SJCRH30 (cell line): ENCODE measurements at regions not wholly inside any gene's neighbourhood (a gene's known extent, or its start where the extent isn't known, plus 50 kb on each side); places are given as distances from the start of the nearest gene placed in this dataset.
A peak's percentile ranks its signal among the peaks of the same experiment; 100 is the strongest.
"Not testable (repeated sequence)": the region's sequence is repeated elsewhere in the genome, so short reads cannot be mapped to it uniquely, and the experiment has no call there.

Experiments
- DNase-seq, 2 experiments: peaks; one replicate each; pipeline ENCODE4 v3.0.0-alpha.2; 2015 to 2020
- H3K27ac ChIP-seq: fragments of 250-450 bp; sonication (Bioruptor Pico); 2 replicates; pipeline ENCODE4 v1.5.1; 2020; ENCODE audit warnings: mild to moderate bottlenecking, moderate library complexity
- H3K27me3 ChIP-seq: fragments of 250-450 bp; sonication (Bioruptor Pico); 2 replicates; pipeline ENCODE4 v1.5.1; 2020; ENCODE audit warnings: mild to moderate bottlenecking, moderate library complexity
- H3K36me3 ChIP-seq: fragments of 250-450 bp; sonication (Bioruptor Pico); 2 replicates; pipeline ENCODE4 v1.5.1; 2020; ENCODE audit warnings: mild to moderate bottlenecking, moderate library complexity
- H3K4me1 ChIP-seq: fragments of 250-450 bp; sonication (Bioruptor Pico); 2 replicates; pipeline ENCODE4 v1.5.1; 2020; ENCODE audit warnings: mild to moderate bottlenecking, moderate library complexity
- H3K4me3 ChIP-seq: fragments of 250-450 bp; sonication (Bioruptor Pico); 2 replicates; pipeline ENCODE4 v1.5.1; 2020; ENCODE audit warnings: mild to moderate bottlenecking, moderate library complexity
- H3K9me3 ChIP-seq: fragments of 250-450 bp; sonication (Bioruptor Pico); replicated peaks from 2 replicates; pipeline ENCODE4 v1.5.1; 2020; ENCODE audit warnings: mild to moderate bottlenecking, moderate library complexity

DNA sequence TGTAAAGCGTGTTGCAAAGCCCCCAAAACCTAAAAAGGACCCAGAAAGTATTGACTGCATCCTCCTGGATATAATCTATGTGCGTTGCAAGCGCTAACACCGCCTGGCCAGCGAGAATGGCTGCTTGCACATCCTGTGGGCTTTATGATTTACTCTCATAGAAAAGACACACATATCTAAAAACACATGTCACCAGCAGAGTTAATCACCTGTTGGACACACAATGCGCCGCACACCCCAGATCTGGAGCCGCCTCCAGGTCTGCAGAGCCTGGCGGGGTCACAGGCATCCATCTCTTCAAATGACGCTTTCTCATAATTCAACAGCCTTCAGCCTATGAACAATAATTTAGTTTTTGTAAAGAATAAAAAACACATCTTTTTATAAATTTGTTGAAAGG is 186.5 kb downstream of the RTP5 start:
- no peak for DNase-seq
- H3K27me3 ChIP-seq, result peaks cover 11% of the 10 kb centered on the region
- no peaks in the 10 kb centered on the region for H3K4me1 ChIP-seq
- H3K9me3 ChIP-seq, result no peaks in the 10 kb centered on the region
- H3K4me3 ChIP-seq, result no peak overlapping the region
- H3K27ac ChIP-seq, result no peak overlapping the region
- no peaks in the 10 kb centered on the region for H3K36me3 ChIP-seq

DNA sequence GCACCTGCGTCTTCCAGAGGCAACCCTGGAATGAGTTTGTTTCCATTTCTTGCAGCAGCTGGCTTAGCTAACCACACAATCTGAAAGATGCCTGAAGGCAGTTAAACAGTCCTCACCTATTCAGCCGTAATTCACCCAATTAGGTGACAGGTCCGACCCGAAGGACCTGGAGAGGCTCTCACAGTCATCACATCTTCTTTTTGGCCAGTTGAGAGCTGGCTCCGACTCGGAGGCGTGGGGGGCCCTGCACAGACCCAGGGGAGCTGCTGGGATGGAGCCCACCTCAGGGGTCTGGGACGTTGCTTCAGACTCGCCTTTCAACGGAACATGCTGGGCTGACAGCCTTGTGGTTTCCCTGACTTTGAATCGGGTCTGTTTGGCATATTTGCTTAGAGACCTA is 187.3 kb downstream of the RTP5 start:
- H3K27me3 ChIP-seq, result peaks cover 11% of the 10 kb centered on the region

DNA sequence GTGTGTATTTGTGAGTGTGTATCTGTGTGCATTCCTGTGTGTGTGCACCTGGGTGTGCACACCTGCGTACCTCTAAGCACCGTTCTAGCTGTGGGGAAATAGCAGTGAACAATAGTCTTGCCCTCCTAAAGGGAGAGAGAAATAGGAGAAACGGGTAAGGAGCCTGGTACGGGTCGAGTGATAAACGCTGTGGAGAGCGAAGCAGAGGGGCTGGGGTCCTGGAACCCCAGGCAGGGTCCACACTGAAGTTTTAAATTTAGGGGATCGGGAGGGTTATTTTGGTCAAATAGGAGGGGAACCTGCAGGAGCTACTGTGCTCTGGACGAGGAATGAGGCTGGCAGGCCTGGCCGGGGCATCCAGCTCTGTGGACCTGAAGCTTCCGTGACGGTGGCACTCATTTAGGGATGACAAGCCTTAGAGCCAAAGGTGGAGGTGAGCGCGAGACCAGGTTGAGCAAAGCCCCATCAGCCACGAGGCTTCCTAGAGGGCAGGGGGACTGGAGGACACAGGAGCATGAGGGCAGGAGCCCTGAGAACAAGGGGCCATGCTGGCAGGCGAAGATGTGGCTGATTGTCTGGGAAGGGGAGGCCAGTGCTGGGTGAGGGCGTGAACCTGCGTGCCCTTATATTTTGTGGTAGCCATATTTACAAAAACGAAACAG is 188.0 kb downstream of the RTP5 start:
- Histone ChIP-seq H3K4me3 (no peak overlapping the region), H3K27ac (no peak overlapping the region), H3K4me1 (no peaks in the 10 kb centered on the region), H3K27me3 (peaks cover 11% of the 10 kb centered on the region), H3K9me3 (no peaks in the 10 kb centered on the region), H3K36me3 (no peaks in the 10 kb centered on the region)
- DNase-seq, result no peak

More for the DNA sequence above, 187.3 kb downstream of the RTP5 start:
- H3K4me1 ChIP-seq, result no peaks in the 10 kb centered on the region
- H3K4me3 ChIP-seq, result no peak overlapping the region
- no peak for DNase-seq
- no peaks in the 10 kb centered on the region for H3K9me3 ChIP-seq
- H3K27ac ChIP-seq, result no peak overlapping the region
- H3K36me3 ChIP-seq, result no peaks in the 10 kb centered on the region

DNA sequence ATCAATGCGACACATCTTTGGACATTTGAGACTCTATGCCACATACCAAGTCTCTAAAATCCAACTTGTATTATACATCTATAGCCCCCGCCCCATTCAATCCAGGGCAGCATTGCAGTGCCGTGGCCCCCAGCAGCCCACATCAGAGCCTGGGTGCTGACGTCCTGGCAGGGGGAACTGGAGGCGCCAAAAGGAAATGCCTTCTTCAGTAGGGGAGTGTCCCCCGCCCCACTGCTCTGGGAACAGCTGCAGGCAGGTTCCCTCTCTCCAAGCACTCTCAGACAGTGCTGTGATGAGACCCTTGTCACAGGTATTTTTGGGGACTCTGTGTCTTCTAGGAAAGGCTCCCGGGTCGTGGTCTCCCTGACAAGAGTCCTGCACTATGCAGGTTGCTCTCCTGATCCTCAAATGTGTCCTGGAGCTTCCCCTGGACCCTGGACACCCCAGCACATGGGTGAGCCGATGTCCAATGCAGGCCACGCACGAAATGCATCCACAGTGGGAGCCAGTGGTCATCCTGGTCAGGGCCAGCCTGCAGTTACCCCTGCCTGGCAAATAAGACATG is 188.7 kb downstream of the RTP5 start:
- H3K27me3 ChIP-seq, result peaks cover 11% of the 10 kb centered on the region
- no peak overlapping the region for H3K4me3 ChIP-seq
- no peak for DNase-seq
- H3K4me1 ChIP-seq, result no peaks in the 10 kb centered on the region
- H3K9me3 ChIP-seq, result no peaks in the 10 kb centered on the region
- no peaks in the 10 kb centered on the region for H3K36me3 ChIP-seq
- H3K27ac ChIP-seq, result no peak overlapping the region

DNA sequence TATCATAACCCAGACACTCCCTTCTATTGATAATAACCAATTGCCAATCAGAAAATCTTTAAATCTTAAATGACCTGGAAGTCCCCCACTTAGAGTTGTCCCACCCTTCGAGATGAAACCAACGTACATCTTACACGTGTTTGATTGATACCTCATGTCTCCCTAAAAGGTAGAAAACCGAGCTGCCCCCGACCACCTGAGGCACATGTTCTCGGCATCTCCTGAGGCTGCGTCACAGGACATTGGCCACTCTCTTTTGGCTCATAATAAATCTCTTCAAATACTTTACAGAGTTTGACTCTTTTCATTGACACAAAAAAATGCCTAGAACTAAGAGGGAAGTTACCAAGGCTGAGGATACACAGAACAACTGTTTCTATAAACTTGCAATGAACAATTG is 190.0 kb downstream of the RTP5 start:
- DNase-seq, result no peak
- peaks cover 11% of the 10 kb centered on the region for H3K27me3 ChIP-seq

DNA sequence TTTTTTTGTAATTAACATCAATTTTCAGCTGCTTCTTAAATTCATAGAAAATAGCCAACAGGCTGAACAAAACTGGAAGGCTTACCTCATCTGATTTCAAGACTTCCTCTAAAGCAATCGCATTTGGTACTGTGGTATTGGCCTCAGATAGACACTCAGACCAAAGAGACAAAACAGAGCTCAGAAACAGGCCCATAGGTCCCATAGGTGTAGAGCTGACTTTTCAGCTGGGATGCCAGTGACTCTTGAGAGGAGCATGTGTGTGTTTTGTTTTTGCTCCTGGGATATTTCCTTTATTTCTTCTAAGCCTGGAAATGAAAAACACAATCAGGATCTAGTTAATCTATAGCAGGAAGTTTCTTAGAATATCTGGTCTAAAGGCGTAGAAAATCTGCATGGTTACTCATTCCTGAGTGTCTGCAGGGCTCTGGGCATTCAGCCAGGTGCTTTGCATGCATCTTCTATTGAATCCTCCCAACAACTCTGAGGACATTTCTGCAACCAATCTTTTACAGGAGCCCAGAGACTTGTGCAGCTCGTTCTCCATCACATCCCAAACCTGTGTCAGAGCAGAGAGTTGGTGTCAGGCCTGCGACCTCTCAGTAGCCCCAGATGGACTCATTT is 190.8 kb downstream of the RTP5 start:
- Histone ChIP-seq H3K4me1 (no peaks in the 10 kb centered on the region), H3K9me3 (no peaks in the 10 kb centered on the region), H3K36me3 (no peaks in the 10 kb centered on the region), H3K27me3 (peaks cover 11% of the 10 kb centered on the region), H3K4me3 (no peak overlapping the region), H3K27ac (no peak overlapping the region)
- DNase-seq, result no peak

More for the DNA sequence above, 190.0 kb downstream of the RTP5 start:
- Histone ChIP-seq H3K27ac (no peak overlapping the region), H3K9me3 (no peaks in the 10 kb centered on the region), H3K4me3 (no peak overlapping the region), H3K36me3 (no peaks in the 10 kb centered on the region), H3K4me1 (no peaks in the 10 kb centered on the region)

DNA sequence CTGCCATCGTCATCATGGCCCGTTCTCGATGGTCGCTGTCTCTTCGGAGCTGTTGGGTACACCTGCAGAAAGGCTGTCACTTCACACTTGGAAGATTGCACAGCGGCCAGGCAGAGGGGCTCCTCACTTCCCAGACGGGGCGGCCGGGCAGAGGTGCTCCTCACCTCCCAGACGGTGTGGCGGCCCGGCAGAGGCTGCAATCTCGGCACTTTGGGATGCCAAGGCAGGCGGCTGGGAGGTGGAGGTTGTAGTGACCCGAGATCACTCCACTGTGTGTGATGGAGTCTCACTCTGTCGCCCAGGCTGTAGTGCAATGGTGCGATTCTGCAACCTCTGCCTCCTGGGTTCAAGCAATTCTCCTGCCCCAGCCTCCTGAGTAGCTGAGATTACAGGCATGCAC is 192.4 kb downstream of the RTP5 start:
- not testable (repeated sequence) for H3K4me3 ChIP-seq, H3K27ac ChIP-seq, H3K36me3 ChIP-seq, H3K4me1 ChIP-seq, H3K27me3 ChIP-seq, H3K9me3 ChIP-seq, DNase-seq

DNA sequence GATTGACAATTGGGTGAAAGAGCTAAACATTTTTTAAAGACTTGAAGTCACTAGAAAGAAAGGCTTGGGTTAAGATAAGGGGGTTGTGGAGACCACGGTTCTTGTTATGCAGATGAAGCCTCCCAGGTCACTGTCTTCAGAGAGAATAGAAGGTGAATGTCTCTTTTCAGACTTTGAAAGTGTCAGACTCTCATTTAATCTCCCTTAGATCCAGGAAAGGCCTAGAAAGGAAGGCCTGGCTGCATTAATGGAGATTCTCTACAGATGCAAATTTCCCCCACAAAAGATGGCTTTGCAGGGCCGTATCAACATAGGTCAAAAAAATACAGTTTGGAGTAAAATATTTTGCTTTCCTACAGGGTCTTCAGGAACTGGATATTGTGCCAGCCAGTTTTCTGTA is 193.9 kb downstream of the RTP5 start:
- no peak overlapping the region for H3K4me3 ChIP-seq

DNA sequence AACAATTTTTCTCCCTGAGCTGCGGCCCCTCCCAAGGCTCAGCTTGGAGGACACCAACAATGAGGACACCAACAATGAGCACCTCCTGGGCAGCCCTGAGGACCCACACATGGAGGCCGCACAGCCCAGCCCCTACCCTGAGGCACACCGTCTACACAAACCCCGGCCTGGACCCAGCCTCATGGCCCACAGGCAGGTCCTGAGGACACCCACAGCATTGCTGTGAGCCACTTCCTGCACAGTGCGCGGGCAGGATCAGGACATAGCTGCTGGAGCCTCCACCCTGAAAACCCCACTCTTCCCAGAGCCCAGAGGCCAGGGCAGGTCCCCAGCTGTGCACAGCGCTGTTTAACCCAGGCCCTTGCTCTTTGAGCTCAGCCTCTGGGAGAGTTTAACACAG is 194.3 kb downstream of the RTP5 start:
- Histone ChIP-seq H3K4me3 (no peak overlapping the region), H3K27ac (no peak overlapping the region)

More for the DNA sequence above, 193.9 kb downstream of the RTP5 start:
- Histone ChIP-seq H3K4me1 (no peaks in the 10 kb centered on the region), H3K9me3 (no peaks in the 10 kb centered on the region), H3K27me3 (no peaks in the 10 kb centered on the region), H3K27ac (no peak overlapping the region), H3K36me3 (no peaks in the 10 kb centered on the region)
- DNase-seq, result no peak

DNA sequence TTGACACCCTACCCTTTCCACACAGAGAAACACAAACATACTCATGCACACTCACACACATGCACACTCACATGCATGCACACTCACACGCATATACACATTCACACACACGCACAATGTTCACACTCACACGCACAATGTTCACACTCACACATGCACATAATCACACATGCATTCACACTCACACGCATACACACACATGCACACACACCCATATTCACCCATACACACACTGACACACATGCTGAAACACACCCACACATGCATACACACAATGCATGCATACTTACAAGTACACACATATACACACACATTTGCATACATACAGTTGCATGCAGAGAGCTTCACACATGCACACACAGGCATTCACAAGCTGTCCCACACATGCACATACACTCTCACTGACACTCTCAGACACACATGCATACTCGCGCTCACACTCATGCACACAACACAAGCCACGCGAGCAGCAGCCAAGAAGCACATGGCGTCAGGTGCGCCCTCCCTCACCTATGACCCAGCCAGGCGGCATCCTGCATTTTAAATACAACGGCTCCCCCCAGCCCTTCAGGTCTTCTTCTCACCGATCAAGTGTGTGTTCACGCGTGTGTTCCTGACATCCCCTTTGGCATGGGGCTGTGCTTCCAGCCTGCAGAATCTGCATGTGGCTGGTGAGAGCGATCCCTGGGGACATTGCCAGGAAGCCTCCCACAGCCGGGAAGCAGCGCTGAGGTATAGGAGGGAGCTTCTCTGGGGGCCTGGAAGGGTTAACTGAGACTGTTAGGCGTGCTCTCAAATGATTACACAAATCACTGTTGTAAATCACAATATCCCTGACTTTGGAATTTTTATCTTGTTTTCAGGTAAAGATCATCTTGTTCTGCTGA is 195.1 kb downstream of the RTP5 start:
- Histone ChIP-seq H3K9me3 (no peaks in the 10 kb centered on the region), H3K4me3 (no peak overlapping the region), H3K4me1 (no peaks in the 10 kb centered on the region), H3K27me3 (no peaks in the 10 kb centered on the region), H3K27ac (no peak overlapping the region), H3K36me3 (no peaks in the 10 kb centered on the region)
- DNase-seq, result no peak

More for the DNA sequence above, 194.3 kb downstream of the RTP5 start:
- Histone ChIP-seq H3K27me3 (no peaks in the 10 kb centered on the region), H3K36me3 (no peaks in the 10 kb centered on the region), H3K9me3 (no peaks in the 10 kb centered on the region), H3K4me1 (no peaks in the 10 kb centered on the region)
- no peak for DNase-seq

DNA sequence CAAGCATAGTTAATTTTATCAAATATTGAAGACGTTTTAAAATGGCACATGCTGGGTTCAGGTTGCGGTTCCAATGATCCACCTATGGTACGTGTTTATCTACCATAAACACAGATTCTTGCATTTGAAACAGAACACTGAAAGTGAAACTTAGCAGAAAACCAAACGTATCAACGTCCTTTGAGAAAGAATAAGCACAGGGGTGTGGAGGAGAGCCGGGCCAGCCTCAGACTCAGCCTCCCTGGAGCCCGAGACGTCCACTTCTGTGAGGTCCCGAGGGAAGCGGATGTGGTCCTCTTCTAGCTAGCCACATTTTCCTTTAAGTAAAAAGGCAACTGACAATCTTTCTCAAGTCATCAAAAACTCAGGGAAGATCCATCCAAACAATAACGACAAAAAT is 195.9 kb downstream of the RTP5 start:
- no peaks in the 10 kb centered on the region for H3K36me3 ChIP-seq
- no peaks in the 10 kb centered on the region for H3K9me3 ChIP-seq
- no peaks in the 10 kb centered on the region for H3K27me3 ChIP-seq
- no peak for DNase-seq
- H3K4me1 ChIP-seq, result no peaks in the 10 kb centered on the region
- no peak overlapping the region for H3K4me3 ChIP-seq
- H3K27ac ChIP-seq, result no peak overlapping the region

DNA sequence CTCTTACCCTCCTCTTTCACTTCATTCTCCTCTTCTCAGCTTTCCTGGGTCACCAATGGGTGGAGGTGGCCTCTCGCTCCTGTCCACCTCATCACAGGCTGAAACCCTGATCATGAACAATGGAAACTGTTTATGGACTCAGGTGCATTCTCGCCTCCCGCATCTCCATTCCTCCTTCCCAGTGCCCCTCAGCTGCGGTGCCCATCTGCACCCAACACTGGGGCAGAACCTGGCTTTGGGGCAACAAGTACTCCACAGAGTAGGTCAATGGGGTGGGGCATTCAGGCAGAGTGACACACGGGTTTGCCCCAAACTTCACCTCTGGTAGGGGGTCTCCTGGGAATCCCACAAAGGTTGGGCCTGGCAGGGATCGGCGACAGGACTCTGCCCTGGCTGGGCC is 199.5 kb downstream of the RTP5 start:
- H3K9me3 ChIP-seq, result no peaks in the 10 kb centered on the region
- no peaks in the 10 kb centered on the region for H3K4me1 ChIP-seq
- H3K4me3 ChIP-seq, result no peak overlapping the region
- no peak for DNase-seq
- no peaks in the 10 kb centered on the region for H3K27me3 ChIP-seq
- no peak overlapping the region for H3K27ac ChIP-seq
- no peaks in the 10 kb centered on the region for H3K36me3 ChIP-seq

DNA sequence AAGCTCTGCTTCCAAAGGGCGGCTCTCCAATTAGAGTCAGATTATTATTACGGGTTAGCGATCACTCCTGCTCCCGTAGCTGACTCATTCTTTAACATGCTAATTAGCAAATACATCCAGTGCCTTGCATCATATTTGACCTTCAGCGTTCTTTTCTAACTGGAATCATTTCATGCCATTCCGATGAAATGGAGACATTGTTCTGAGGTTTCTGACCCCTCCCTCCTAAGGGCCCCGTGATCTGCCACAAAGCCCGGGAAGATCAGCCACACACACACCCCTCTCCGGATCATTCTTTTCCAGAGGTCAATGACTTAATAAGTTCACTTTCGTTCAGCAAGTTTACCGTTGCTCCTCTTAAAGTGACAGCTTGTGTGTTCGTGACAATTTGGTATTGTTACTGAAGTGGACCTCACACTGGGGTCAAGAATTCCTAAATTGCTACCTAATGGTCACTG is 200.4 kb downstream of the RTP5 start:
- H3K27me3 ChIP-seq, H3K27ac ChIP-seq, H3K9me3 ChIP-seq, H3K4me1 ChIP-seq, H3K36me3 ChIP-seq, H3K4me3 ChIP-seq: not testable (repeated sequence)
- peak in 1 of 2 experiments; percentile 28 for DNase-seq

DNA sequence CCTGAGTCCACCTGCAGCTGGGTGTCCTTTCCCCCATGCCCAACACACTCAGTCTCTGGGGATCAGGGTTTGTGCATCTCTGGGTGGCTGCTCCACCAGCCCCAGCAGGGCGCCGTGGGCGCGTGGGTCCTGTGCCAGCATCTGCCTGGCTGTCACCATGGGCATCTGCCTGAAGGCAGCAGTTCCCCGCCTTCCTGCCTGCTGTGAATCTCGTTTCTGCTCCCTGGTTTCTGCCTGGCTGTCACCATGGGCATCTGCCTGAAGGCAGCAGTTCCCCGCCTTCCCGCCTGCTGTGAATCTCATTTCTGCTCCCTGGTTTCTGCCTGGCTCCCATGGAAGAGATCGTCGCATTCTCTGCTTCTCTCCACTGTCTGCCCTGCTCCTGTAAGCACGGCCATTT is 201.2 kb downstream of the RTP5 start:
- not testable (repeated sequence) for H3K4me1 ChIP-seq, H3K36me3 ChIP-seq, H3K27me3 ChIP-seq, H3K4me3 ChIP-seq, DNase-seq, H3K27ac ChIP-seq, H3K9me3 ChIP-seq

DNA sequence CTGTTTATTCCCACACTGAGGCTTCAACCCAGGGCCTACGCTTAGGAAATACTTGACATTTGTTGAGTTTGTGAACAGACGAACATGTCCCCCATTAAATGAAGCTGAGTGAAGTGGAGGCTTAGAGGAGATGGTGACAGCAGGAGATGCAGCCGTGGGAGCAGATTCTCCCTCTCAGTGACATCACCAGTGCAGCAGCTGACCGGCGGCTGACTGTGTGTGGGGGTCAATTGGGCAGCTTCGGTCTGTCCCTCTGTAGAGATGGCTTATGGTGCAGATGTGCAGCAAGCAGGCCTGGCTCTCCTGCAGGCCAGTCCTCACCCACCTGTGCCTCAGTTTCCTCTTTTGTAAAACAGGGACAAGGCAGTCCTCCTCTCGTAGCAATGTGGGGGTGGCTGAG is 201.8 kb downstream of the RTP5 start:
- H3K4me3 ChIP-seq, DNase-seq, H3K27ac ChIP-seq, H3K9me3 ChIP-seq, H3K36me3 ChIP-seq, H3K4me1 ChIP-seq, H3K27me3 ChIP-seq: not testable (repeated sequence)
